Stimulated activated CD8-positive, alpha-beta memory T cell treated with anti-CD3 and anti-CD28 coated beads, Interleukin-2, amount 100 ng/mL, for 48 hours (primary cell): ENCODE measurements at regions not wholly inside any gene's neighbourhood (a gene's known extent, or its start where the extent isn't known, plus 50 kb on each side); places are given as distances from the start of the nearest gene placed in this dataset.
"Not testable (repeated sequence)": the region's sequence is repeated elsewhere in the genome, so short reads cannot be mapped to it uniquely, and the experiment has no call there.

Source experiments
- DNase-seq, 2 donors: peaks; one replicate each; pipeline ENCODE4 v3.0.0-alpha.2; 2020; ENCODE audit warnings: low read depth in 2 of 2

- DNase-seq, result no peak
Measured at GRCh38 chr11:44361813-44362212, 51.9 kb upstream of the ALX4 start.

- DNase-seq, result no peak
Measured at GRCh38 chr11:44363116-44363515, 53.2 kb upstream of the ALX4 start.

GRCh38 chr11:44364596-44364995 lies 54.7 kb upstream of the ALX4 start:
- no peak for DNase-seq

- DNase-seq, result no peak
Measured at GRCh38 chr11:44365616-44366015, 55.7 kb upstream of the ALX4 start.

GRCh38 chr11:44366026-44366425 lies 56.1 kb upstream of the ALX4 start:
- no peak for DNase-seq

GRCh38 chr11:44366741-44367140 lies 56.8 kb upstream of the ALX4 start:
- DNase-seq, result no peak

- no peak for DNase-seq
Measured at GRCh38 chr11:44367452-44367851, 57.5 kb upstream of the ALX4 start.

- DNase-seq, result no peak
Measured at GRCh38 chr11:44368886-44369285, 58.9 kb upstream of the ALX4 start.

GRCh38 chr11:44371042-44371441 lies 61.1 kb upstream of the ALX4 start:
- not testable (repeated sequence) for DNase-seq

GRCh38 chr11:44371706-44372105 lies 61.8 kb upstream of the ALX4 start:
- no peak for DNase-seq

- no peak for DNase-seq
Measured at GRCh38 chr11:44372989-44373388, 63.0 kb upstream of the ALX4 start.

GRCh38 chr11:44374001-44374400 lies 64.1 kb upstream of the ALX4 start:
- DNase-seq, result no peak

- DNase-seq, result no peak
Measured at GRCh38 chr11:44376423-44376822, 66.5 kb upstream of the ALX4 start.

GRCh38 chr11:44377121-44377520 lies 67.2 kb upstream of the ALX4 start:
- no peak for DNase-seq

- no peak for DNase-seq
Measured at GRCh38 chr11:44377914-44378321, 68.0 kb upstream of the ALX4 start.

GRCh38 chr11:44379141-44380008 lies 69.4 kb upstream of the ALX4 start:
- no peak for DNase-seq

GRCh38 chr11:44380009-44380313 lies 70.0 kb upstream of the ALX4 start:
- no peak for DNase-seq

- no peak for DNase-seq
Measured at GRCh38 chr11:44380820-44381219, 70.9 kb upstream of the ALX4 start.

- no peak for DNase-seq
Measured at GRCh38 chr11:44381261-44381660, 71.3 kb upstream of the ALX4 start.

GRCh38 chr11:44382118-44382517 lies 72.2 kb upstream of the ALX4 start:
- DNase-seq, result no peak

GRCh38 chr11:44382656-44383240 lies 72.8 kb upstream of the ALX4 start:
- DNase-seq, result no peak

GRCh38 chr11:44383246-44383645 lies 73.3 kb upstream of the ALX4 start:
- DNase-seq, result no peak

- no peak for DNase-seq
Measured at GRCh38 chr11:44387415-44387814, 77.5 kb upstream of the ALX4 start.

- DNase-seq, result no peak
Measured at GRCh38 chr11:44387825-44388224, 77.9 kb upstream of the ALX4 start.
